ENCODE measurements at regions not wholly inside any gene's neighbourhood (a gene's known extent, or its start where the extent isn't known, plus 50 kb on each side); places are given as distances from the start of the nearest gene placed in this dataset.

DNA sequence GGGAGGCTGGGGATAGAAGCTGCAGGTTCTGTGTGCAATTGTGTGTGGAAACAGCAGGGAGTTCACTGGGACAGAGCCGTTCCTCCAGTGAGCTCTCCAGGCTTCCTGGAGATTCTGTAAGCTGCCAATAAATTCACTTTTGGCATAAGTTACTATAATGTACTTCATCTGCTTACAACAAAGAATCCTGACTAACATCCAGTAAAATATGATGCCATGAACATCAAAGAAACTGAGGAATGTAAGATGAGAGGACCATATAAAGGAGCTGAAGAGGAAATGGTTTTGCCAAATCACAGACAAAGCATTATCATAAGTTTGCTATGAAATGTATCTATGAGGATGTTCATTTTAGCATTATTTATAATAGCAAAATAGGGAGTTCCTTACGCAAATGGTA lies 175.3 kb downstream of the KCNE4 start:
- no peak for DNase-seq

- no peak for DNase-seq
These were observed 176.9 kb downstream of the KCNE4 start for GRCh38 chr2:223228871-223229270.

- no peak for DNase-seq
These were observed 178.4 kb downstream of the KCNE4 start for GRCh38 chr2:223230352-223230751.

- DNase-seq, result no peak
These were observed 180.3 kb downstream of the KCNE4 start for GRCh38 chr2:223232285-223232684.

DNA sequence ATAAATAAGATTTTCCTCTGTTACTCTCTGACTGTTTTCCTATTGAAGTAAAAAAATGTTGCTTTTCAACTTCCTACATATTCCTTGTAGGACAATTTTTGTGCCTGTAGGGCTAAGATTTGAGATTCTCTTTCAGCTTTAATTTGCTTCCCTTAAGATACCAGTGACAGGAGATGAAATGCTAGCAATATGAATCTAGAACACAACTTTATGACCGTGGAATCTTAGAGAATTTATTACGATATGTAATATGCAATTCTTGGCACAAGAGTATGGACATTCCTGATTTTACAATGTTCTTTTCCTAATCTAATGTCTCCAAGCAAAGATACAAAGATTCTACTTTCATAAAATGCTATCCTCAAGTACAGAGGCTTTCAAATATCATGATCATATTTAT lies 180.9 kb downstream of the KCNE4 start:
- DNase-seq, result no peak

GRCh38 chr2:223235986-223236385 lies 184.0 kb downstream of the KCNE4 start:
- DNase-seq, result no peak

GRCh38 chr2:223238301-223238700 lies 186.3 kb downstream of the KCNE4 start:
- DNase-seq, result no peak

DNA sequence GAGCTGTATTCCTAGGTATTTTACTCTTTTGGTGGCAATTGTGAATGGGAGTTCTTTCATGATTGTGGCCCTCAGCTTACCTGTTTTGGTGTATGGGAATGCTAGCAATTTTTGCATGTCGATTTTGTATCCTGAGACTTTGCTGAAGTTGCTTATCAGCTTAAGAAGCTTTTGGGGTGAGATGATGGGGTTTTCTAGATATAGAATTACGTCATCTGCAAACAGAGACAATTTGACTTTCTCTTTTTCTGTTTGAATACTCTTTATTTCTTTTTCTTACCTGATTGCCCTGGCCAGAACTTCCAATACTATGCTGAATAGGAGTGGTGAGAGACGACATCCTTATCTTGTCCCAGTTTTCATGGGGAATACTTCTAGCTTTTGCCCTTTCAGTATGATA lies 191.2 kb downstream of the KCNE4 start:
- DNase-seq, result no peak

- no peak for DNase-seq
These were observed 195.1 kb downstream of the KCNE4 start for GRCh38 chr2:223247136-223247535.

DNA sequence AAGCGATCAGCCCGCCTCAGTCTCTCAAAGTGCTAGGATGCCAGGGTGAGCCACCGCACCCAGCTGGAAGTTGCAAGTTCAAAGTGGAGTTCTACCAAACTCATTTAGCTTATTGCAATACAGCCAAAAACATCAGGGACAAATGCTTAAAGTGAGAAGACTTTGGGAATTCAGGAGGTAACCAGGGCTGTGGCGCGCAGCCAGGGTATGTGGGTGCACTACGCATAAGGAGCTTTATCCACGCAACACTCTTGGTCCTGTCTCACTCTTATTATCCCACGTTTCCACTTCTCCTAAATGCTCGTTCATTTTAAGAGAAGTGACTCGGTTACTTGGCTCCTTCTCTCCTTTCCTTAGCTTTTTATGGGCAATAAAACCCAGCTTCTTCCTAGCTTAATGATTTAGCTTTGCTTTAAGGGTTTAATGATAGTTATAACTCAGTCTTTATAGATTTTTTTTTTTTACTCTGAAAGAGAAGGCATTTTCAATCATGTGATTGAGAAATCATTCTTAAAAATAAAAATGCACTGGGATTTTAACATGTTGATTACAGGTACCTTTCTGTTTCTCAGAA lies 199.8 kb downstream of the KCNE4 start:
- no peak for DNase-seq

- no peak for DNase-seq
These were observed 208.7 kb downstream of the KCNE4 start for GRCh38 chr2:223260681-223261080.

DNA sequence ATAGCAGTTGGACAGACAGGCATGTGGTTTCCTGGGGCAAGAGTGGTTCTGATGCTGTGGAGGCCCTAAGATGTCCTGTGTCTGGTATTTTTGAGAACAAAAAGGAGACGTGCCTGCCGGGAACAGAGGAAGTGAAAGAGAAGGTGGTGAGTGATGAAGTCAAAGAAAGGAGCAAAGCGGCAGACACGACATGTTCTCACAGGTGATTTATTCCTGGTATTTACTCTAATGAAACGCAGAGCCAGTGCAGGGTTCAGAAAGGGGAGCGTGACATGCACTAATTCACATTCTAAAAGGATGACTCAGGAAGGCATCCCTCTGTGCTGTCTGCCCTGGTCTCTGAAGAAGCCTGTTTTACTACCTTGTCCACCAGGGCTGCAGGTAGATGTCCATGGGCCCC lies 211.0 kb downstream of the KCNE4 start:
- DNase-seq, result no peak

- no peak for DNase-seq
These were observed 212.7 kb downstream of the KCNE4 start for GRCh38 chr2:223264541-223265193.

- no peak for DNase-seq
These were observed 215.4 kb downstream of the KCNE4 start for GRCh38 chr2:223267160-223267951.

- no peak for DNase-seq
These were observed 217.4 kb downstream of the KCNE4 start for GRCh38 chr2:223269386-223269785.

DNA sequence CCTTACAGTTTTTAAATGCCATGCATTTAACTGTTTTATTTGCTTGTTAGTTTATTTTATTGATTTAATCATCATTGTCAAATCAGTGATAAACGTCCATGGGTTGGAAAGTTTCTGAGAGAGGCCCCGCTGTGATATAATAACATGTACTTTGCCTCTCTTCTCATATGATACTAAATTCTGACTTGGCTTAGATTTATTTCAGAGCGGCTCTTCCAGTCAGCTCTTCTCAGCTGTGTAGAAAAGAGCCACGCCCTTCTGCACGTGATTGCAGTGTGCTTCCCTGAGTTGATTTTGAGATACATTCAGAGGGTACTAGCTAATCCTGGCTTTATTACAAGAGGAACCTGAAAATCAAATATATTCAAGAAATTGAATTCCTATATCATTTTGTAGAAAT lies 218.6 kb downstream of the KCNE4 start:
- no peak for DNase-seq

GRCh38 chr2:223273995-223274394 lies 222.0 kb downstream of the KCNE4 start:
- DNase-seq, result no peak

- no peak for DNase-seq
These were observed 230.2 kb downstream of the KCNE4 start for GRCh38 chr2:223282221-223282620.

DNA sequence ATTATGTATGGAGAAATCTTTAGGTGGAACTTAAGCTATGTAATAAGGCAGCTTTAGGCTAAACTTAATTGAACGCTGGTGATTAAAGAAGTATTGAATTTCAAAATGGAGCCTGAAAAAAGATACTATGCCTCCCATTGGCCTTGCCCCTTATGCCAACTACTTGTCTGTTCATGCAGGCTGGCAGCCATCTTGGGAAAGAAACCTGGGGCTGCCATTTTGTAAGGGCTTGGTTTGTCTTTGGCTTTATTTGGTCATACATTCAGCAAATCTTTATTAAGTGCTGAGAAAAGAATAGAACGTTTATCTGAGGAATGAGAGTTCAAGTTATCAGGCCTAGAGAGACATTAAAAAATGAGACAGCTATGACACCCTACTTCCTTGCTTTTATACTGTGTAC lies 231.3 kb downstream of the KCNE4 start:
- DNase-seq, result no peak

DNA sequence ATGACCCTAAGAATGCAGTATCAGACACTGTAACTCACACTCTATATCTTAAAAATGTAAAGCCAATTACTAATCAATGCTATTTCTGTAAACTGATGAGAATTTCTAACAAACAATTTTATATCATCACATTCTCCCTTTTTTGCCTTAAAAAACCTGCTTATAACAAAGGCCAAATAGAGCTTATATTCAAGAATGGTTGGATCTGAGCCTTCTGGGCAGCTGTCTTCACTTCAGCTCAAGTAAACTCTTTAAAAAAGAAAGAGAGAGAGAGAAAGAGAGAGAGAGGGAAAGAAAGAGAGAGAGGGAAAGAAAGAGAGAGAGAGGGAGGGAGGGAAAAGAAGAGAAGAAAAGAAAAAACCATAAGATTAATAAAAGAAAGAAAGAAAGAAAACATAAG lies 231.8 kb downstream of the KCNE4 start:
- DNase-seq, result no peak

DNA sequence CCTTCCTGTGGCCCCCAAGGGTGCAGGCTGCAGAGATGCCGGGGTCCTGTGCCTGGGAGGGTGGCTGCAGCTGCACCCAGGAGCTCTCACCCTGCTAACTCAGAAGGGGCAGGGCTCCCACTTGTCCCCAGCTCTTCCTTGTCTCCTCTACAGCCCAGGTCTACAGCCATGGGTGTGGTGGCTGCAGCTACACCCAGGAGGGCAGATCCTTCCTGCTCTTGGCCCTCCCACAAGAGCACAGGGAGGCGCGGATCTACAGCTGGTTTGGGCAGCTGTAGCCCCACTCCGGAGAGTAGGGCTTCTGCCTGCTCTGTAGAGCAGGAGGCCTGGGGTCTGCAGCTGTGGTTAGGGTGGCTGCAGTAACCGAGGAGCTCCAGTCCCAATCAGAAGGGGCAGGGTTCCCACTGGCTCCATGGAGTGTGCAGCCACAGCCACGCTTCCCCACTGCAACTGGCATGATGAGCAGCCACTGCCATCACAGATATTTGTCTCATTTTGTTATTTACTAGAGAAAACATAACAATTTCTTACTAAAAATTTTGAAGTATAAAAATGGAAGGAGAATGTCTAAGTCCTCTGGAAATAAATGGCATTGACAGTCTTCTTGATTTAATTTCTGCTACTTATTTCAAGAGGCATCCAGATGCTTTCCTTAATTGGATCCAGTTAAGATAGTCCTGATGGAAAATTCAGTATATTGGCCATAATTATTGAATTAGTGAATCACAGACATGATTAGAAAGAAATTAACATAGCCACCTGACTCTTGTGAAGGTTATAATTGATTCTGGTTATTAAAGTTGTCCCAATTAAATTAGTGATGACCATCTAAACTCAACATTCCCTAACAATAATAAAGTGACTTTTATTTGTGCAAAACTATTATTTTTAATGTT lies 233.6 kb downstream of the KCNE4 start:
- DNase-seq, result no peak

DNA sequence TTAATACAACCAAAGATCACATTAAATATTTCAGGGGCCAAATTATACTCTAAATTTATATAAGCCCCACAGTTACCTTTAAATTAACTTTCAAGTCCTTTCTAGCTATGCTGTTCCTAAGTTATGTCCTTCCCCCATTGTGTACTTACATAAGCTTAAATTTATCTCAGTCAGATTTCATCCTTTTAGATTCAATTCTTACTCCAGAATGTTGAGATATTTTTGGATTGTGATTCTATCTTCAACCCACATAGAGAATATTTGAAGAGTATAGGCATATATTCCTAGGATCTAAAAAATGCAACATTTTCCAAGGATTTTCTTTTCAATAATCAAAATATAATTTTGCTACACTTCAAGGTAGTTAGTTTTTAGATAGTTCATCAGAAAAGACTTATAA lies 242.8 kb downstream of the KCNE4 start:
- no peak for DNase-seq

DNA sequence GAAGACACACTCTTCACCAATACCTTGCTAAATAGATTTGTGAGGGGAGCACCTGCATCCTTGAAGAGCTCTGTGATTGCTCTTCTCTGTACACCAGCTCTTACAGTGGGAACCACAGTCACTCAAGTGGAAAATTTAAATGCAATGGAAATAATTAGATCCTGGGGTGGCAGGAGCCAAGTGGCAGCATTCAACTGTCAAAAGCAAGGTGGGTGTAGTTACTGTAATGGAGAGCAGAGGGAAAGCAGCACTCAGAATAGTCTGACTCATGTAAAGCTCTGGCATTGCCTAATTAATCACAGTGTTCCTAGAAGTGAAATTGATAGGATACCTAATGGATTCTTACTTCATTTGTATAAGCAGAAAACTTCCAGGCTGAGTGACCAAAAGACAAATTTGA lies 245.8 kb downstream of the KCNE4 start:
- no peak for DNase-seq
